KMS-11 (cell line): ENCODE measurements at regions not wholly inside any gene's neighbourhood (a gene's known extent, or its start where the extent isn't known, plus 50 kb on each side); places are given as distances from the start of the nearest gene placed in this dataset.

Experiments used
- H2AFZ ChIP-seq: fragments of 200-600 bp; sonication (generic); 2 replicates; pipeline ENCODE4 v1.6.1; 2016; ENCODE audit warnings: antibody characterized with exemption, mixed run types, low read depth
- H3K27ac ChIP-seq: fragments of 200-600 bp; sonication (generic); 2 replicates; pipeline ENCODE4 v1.6.1; 2016; ENCODE audit warnings: mild to moderate bottlenecking, mixed run types
- H3K27me3 ChIP-seq: fragments of 200-600 bp; sonication (generic); 2 replicates; pipeline ENCODE4 v1.6.1; 2017; ENCODE audit warnings: mild to moderate bottlenecking, low read depth, mixed run types, moderate library complexity; ENCODE audit not compliant: insufficient read depth
- H3K36me3 ChIP-seq: fragments of 200-600 bp; sonication (generic); 2 replicates; pipeline ENCODE4 v1.6.1; 2017; ENCODE audit warnings: mild to moderate bottlenecking, mixed run types; ENCODE audit not compliant: insufficient read depth
- H3K4me1 ChIP-seq: fragments of 200-600 bp; sonication (generic); 2 replicates; pipeline ENCODE4 v1.6.1; 2016; ENCODE audit warnings: mild to moderate bottlenecking, low read depth, mixed run types; ENCODE audit not compliant: poor library complexity, severe bottlenecking
- H3K4me2 ChIP-seq: fragments of 200-600 bp; sonication (generic); 2 replicates; pipeline ENCODE4 v1.7.0; 2016; ENCODE audit warnings: mild to moderate bottlenecking, mixed run types
- H3K4me3 ChIP-seq: fragments of 200-600 bp; sonication (generic); IDR thresholded peaks from 2 replicates; pipeline ENCODE4 v1.6.1; 2017; ENCODE audit warnings: low read depth, low read length, mixed read lengths; ENCODE audit not compliant: insufficient read depth
- H3K79me2 ChIP-seq: fragments of 200-600 bp; sonication (generic); 2 replicates; pipeline ENCODE4 v1.6.1; 2016; ENCODE audit warnings: low read depth, mixed run types; ENCODE audit not compliant: insufficient read depth
- H3K9ac ChIP-seq: fragments of 200-600 bp; sonication (generic); 2 replicates; pipeline ENCODE4 v1.6.1; 2016; ENCODE audit warnings: mild to moderate bottlenecking, mixed run types
- H4K20me1 ChIP-seq: fragments of 200-600 bp; sonication (generic); 2 replicates; pipeline ENCODE4 v1.6.1; 2016; ENCODE audit warnings: mild to moderate bottlenecking, mixed run types; ENCODE audit not compliant: insufficient read depth
- TF ChIP-seq, protein P1 (sequence below): fragments of 200-600 bp; sonication (generic); conservative IDR thresholded peaks from 2 replicates; pipeline ENCODE4 v1.6.1; 2017; ENCODE audit warnings: low read depth, mild to moderate bottlenecking, antibody characterized with exemption, low read length, moderate library complexity, mixed read lengths

DNA sequence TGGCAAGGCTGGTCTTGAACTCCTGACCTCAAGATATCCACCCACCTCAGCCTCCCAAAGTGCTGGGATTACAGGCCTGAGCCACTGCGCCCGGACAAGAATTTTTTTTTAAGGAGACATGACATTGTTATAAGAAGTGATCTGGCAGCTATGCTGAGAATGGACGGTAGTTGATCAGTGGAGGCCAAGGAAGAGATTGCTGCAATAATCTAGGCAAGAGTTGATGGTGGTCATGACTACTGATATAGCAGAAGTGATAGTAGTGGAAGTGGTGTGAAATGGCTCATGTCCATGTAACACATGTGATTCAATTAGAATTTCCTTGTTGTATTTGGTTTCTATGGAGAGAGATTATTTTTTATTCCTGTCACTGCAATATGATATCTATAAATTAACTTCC, 125.3 kb upstream of the CCN2 start:
- H3K79me2 ChIP-seq, result no peaks in the 10 kb centered on the region
- no peaks in the 10 kb centered on the region for H3K4me1 ChIP-seq
- H4K20me1 ChIP-seq, result no peaks in the 10 kb centered on the region
- H3K36me3 ChIP-seq, result no peaks in the 10 kb centered on the region
- no peak overlapping the region for H3K9ac ChIP-seq
- no peak overlapping the region for H3K27ac ChIP-seq
- H3K27me3 ChIP-seq, result no peaks in the 10 kb centered on the region
- no peak overlapping the region for H3K4me3 ChIP-seq
- TF ChIP-seq, protein P1, sequence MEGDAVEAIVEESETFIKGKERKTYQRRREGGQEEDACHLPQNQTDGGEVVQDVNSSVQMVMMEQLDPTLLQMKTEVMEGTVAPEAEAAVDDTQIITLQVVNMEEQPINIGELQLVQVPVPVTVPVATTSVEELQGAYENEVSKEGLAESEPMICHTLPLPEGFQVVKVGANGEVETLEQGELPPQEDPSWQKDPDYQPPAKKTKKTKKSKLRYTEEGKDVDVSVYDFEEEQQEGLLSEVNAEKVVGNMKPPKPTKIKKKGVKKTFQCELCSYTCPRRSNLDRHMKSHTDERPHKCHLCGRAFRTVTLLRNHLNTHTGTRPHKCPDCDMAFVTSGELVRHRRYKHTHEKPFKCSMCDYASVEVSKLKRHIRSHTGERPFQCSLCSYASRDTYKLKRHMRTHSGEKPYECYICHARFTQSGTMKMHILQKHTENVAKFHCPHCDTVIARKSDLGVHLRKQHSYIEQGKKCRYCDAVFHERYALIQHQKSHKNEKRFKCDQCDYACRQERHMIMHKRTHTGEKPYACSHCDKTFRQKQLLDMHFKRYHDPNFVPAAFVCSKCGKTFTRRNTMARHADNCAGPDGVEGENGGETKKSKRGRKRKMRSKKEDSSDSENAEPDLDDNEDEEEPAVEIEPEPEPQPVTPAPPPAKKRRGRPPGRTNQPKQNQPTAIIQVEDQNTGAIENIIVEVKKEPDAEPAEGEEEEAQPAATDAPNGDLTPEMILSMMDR, result no peak
- H3K4me2 ChIP-seq, result no peak overlapping the region
- H2AFZ ChIP-seq, result no peak overlapping the region

DNA sequence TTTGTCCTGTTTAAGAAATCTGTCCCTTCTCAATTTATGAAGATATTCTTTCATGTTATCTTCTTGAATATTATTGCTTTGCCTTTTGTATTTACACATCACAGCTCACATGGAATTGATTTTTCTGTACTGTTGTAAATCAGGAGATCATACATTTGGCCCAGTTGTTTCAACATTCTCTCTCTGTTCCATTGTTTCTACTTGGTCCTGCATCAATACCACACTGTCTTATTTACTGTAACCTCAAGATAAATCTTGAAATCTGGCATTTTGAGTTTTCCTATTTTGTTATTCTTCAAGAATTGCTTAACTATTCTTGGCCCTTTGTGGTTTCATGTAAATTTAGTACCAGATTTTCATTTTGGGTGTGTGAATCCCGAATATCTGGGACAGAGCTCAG, 121.7 kb upstream of the CCN2 start:
- H3K27me3 ChIP-seq, result no peaks in the 10 kb centered on the region
- no peaks in the 10 kb centered on the region for H3K79me2 ChIP-seq
- H3K4me1 ChIP-seq, result no peaks in the 10 kb centered on the region
- H3K27ac ChIP-seq, result no peak overlapping the region
- H4K20me1 ChIP-seq, result no peaks in the 10 kb centered on the region
- no peak overlapping the region for H3K4me2 ChIP-seq
- H2AFZ ChIP-seq, result no peak overlapping the region
- no peak overlapping the region for H3K4me3 ChIP-seq
- TF ChIP-seq, protein P1, result no peak
- no peaks in the 10 kb centered on the region for H3K36me3 ChIP-seq
- no peak overlapping the region for H3K9ac ChIP-seq

DNA sequence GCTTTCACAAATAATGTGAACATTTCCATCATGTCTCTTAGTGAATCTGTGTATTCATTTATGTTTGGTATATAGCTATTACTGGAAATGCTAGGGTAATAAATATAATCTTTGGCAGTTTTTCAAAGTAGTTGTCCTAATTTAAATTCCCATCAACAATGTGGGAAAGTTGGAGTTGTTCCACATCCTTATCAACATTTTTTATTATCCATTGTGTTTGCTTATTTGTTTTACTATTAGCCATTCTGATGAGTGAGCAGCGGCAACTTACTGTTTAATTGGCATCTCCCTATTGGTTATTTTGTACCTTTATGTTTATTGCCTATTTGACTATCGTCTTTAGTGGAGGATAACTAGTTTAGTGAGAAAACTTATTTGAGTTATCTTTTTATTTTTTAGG, 121.1 kb upstream of the CCN2 start:
- Histone ChIP-seq H3K27me3 (no peaks in the 10 kb centered on the region), H2AFZ (no peak overlapping the region), H3K9ac (no peak overlapping the region), H3K79me2 (no peaks in the 10 kb centered on the region), H3K4me1 (no peaks in the 10 kb centered on the region), H3K27ac (no peak overlapping the region), H3K36me3 (no peaks in the 10 kb centered on the region), H4K20me1 (no peaks in the 10 kb centered on the region), H3K4me2 (no peak overlapping the region), H3K4me3 (no peak overlapping the region)
- TF ChIP-seq, protein P1, result no peak

DNA sequence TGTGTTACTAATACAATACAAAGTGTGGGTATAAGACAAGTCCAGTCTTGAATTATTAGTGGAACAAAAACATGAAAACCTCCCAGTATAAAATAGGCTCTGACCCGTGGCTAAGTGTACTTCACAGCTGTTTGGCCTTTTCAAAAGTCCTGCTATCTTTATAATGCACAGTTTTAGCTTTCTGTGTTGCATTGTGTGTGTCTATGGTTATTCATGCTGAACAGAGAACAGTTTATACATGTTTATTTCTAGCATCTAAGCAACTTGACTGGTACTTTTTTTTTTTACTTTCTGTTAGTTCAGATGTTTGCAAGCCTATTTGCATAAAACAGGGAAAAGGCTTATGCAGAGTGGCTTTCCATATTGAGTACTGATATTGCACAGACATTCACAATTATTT, 119.2 kb upstream of the CCN2 start:
- Histone ChIP-seq H4K20me1 (no peaks in the 10 kb centered on the region), H3K9ac (no peak overlapping the region), H3K4me2 (no peak overlapping the region), H3K4me3 (no peak overlapping the region), H3K4me1 (no peaks in the 10 kb centered on the region), H3K27ac (no peak overlapping the region), H3K27me3 (no peaks in the 10 kb centered on the region), H3K79me2 (no peaks in the 10 kb centered on the region), H3K36me3 (no peaks in the 10 kb centered on the region), H2AFZ (no peak overlapping the region)
- TF ChIP-seq, protein P1, result no peak

DNA sequence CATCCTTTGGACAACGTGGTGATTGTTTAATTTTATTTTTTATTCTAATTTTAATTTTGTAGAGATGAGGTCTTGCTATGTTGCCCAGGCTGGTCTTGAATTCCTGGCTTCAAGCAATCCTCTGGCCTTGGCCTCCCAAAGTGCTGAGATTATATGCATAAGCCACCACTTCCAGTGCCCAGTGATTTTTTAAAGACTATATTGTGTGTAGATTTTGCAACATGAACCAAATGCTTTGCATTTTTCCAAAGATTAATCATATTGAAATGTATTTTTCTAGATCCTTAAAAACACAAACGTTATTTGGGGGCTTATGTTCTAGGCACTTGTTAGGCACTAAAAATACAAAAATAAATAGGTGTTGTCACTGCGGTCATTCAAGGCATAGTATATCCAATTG, 117.6 kb upstream of the CCN2 start:
- H2AFZ ChIP-seq, result no peak overlapping the region
- H3K4me3 ChIP-seq, result no peak overlapping the region
- H4K20me1 ChIP-seq, result no peaks in the 10 kb centered on the region
- H3K27me3 ChIP-seq, result no peaks in the 10 kb centered on the region
- TF ChIP-seq, protein P1, result no peak
- no peaks in the 10 kb centered on the region for H3K4me1 ChIP-seq
- no peak overlapping the region for H3K27ac ChIP-seq
- no peaks in the 10 kb centered on the region for H3K79me2 ChIP-seq
- H3K36me3 ChIP-seq, result no peaks in the 10 kb centered on the region
- H3K4me2 ChIP-seq, result no peak overlapping the region
- H3K9ac ChIP-seq, result no peak overlapping the region
